ENCODE measurements at regions not wholly inside any gene's neighbourhood (a gene's known extent, or its start where the extent isn't known, plus 50 kb on each side); places are given as distances from the start of the nearest gene placed in this dataset.
"Not testable (repeated sequence)": the region's sequence is repeated elsewhere in the genome, so short reads cannot be mapped to it uniquely, and the experiment has no call there.

DNA sequence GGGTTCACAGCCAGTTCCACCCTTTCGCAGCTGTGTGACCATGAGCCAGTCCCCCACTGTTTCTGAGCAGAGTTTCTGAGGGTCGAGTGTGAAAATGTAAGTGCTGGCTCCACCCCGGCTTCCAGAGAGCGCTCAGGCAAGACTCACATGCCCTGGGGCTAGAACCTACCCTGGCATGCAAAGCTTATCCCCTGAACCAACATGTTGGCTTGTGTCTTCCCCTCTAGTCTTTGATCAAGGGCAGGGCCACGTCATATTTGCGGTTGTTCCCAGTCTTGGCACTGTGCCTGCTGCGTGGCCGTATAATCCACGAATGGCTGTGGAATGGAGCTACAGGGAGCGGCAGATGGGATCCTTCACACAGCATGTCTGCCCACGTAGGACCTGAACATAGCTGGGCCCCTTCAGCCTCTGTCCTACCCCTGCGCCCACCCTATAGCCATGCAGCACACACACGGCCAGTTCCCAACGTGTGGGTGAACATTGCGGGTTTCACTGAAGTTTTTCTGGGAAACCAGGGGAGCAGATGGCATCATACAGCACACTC, 84.8 kb downstream of the MRM1 start:
- DNase-seq (ENCODE audit: low spot score in 2 of 2) (no peak), ATAC-seq (no peak)
- H3K9me3 Mint-ChIP-seq: no peaks in the 10 kb centered on the region
- H3K27ac Mint-ChIP-seq: no peak overlapping the region
- no peaks in the 10 kb centered on the region for H3K36me3 Mint-ChIP-seq

DNA sequence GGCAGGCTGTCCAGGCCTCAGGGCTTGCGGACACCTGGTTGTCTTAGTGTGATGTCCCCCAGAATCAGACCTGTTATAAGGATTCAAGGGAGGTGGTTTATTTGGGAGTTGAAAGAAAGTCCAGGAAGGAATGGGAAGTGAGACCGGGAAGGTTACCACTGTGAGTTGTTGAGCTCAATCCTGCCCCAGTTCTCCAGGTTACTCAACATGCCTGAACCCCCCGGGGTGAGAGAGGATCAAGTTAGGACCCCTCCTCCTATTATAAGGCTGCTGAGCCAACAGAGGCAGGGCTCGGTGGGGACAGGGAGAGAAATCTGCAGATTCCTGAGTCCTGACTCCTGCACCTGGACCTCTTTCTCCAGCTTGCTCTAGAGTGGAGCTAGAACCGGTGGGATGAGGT, 86.4 kb downstream of the MRM1 start:
- H3K27ac Mint-ChIP-seq: peak overlapping the region in 1 of 2 donors; percentile 44
- ATAC-seq (no peak), DNase-seq (ENCODE audit: low spot score in 2 of 2) (no peak)
- H3K9me3 Mint-ChIP-seq: no peaks in the 10 kb centered on the region
- no peaks in the 10 kb centered on the region for H3K36me3 Mint-ChIP-seq

DNA sequence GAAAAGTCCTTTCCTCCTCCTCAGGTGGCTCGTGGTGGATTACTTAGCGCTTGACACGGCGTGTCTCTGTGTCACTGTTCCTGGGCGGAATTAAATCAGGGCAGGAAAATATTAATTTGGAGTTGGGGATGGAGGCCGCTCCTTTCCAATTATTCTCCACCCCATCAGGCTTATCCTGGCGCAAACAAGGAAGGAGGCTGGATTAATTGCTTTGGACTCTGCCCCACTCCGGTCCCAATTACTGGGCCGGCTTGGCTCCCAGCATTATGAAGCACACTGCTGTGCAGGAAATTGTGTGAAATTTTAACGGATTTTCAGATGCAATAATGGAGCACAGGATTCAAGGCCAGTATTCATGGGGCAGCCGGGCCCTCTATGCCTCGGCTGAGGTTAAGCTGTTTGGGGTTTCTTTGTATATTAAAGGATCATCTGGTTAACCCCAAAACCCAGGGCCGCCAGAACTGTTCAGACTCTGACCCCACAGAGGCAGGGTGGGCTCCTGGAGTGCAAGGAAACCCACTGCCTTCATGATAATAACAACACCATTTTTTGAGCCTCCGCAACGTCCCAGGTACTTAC, 87.8 kb downstream of the MRM1 start:
- no peaks in the 10 kb centered on the region for H3K9me3 Mint-ChIP-seq
- no peaks in the 10 kb centered on the region for H3K36me3 Mint-ChIP-seq
- DNase-seq (ENCODE audit: low spot score in 2 of 2): no peak
- H3K27ac Mint-ChIP-seq: no peak overlapping the region
- no peak for ATAC-seq

DNA sequence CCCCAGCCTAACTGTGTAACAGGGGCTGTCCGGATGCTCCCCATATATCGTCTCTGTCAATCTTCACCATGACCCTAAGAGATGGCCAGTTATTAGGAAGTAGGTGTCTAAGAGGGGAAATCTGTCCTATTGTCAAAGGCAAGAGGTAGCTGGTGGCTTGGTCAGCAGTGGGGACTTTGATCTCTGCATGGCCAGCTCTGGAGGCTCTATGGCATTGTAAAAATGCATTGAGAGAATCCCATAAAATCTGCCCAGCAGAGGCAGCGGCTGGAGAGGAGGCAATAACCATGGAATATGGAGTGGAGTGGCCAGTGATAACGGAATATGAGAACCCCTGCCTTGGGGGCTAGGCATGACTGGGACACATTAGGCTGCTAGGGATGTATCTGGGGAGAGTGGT, 88.8 kb downstream of the MRM1 start:
- peak overlapping the region in 1 of 2 donors; percentile 13 for H3K27ac Mint-ChIP-seq
- no peaks in the 10 kb centered on the region for H3K9me3 Mint-ChIP-seq
- no peak for DNase-seq (ENCODE audit: low spot score in 2 of 2)
- no peaks in the 10 kb centered on the region for H3K36me3 Mint-ChIP-seq
- ATAC-seq: no peak

DNA sequence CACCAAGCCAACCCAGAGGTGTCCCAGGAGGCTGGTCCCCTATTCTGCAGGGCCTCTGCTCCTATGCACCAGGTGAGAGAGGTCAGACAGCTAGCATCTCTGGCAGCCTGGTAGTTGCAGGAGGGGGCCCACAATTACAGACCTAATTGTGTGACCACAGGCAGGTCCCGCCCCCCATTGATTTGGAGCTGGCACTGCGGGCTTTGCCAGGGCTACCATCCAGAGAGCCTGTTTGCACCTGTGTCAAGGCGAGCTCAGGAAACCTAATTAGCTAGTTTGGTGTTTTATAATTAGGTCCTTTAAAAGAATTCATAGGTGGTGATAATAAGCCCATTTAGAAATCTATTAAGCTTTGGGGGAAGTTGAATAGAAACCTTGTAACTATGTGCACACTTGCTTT, 90.2 kb downstream of the MRM1 start:
- ATAC-seq (no peak), DNase-seq (ENCODE audit: low spot score in 2 of 2) (no peak)
- Mint-ChIP-seq H3K36me3 (no peaks in the 10 kb centered on the region), H3K27ac (no peak overlapping the region), H3K9me3 (no peaks in the 10 kb centered on the region)

DNA sequence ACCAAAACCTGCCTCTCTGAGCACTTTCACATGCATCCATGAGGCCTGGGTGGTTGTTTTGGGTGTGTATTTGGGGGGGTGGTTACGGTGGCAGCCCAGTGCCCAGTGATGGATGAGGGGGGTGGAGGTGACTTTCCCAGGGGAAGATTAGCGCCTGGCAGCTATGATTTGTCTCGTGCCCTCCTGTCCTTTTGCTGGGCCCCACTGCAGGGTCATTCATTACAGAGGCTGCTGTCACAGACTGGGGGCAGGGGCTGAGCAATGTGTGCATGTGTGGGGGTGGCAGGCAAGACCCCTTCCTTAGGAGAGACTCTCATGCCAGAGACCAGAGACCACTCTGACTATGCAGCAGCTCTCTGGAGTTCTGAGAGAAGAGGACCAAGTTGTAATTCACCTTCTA, 93.7 kb downstream of the MRM1 start:
- no peaks in the 10 kb centered on the region for H3K9me3 Mint-ChIP-seq
- no peak for DNase-seq (ENCODE audit: low spot score in 2 of 2)
- H3K36me3 Mint-ChIP-seq: no peaks in the 10 kb centered on the region
- ATAC-seq: no peak
- no peak overlapping the region for H3K27ac Mint-ChIP-seq

DNA sequence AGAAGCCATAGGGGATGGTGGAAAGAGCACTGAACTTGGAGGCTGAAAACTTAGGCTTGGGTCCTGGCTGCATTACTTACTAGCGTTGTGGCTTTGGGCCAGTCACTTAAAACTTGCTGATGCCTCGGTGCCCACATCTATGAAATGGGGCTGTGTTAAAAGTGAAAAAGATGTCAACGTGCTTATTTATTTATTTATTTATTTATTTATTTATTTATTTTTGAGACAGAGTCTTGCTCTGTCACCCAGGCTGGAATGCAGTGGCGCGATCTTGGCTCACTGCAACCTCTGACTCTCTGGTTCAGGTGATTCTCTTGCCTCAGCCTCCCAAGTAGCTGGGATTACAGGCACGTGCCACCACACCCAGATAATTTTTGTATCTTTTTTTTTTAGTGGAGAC, 94.3 kb downstream of the MRM1 start:
- not testable (repeated sequence) for ATAC-seq; H3K9me3 Mint-ChIP-seq; H3K27ac Mint-ChIP-seq; H3K36me3 Mint-ChIP-seq; DNase-seq (ENCODE audit: low spot score in 2 of 2)

DNA sequence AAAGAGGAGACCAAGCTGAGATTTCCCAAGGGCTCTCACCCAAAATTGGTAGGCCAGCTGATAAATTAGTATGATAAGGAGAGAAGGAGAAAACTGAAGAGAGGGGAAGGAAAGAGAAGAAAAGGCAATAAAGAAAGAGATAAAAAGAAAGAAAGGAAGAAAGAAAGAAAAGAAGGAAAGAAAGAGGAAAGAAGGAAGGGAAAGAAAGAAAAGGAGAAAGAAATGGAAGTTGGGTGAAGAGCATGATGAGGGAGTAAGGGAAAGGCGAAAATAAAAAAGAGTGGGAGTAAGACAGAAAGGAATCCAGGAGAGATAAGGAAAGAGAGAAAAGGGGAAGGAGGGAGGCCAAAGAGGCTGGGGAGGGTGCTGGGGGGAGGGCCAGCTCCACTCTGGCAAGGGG, 95.4 kb downstream of the MRM1 start:
- DNase-seq (ENCODE audit: low spot score in 2 of 2) (no peak), ATAC-seq (no peak)
- Mint-ChIP-seq H3K27ac (no peak overlapping the region), H3K36me3 (no peaks in the 10 kb centered on the region), H3K9me3 (no peaks in the 10 kb centered on the region)

DNA sequence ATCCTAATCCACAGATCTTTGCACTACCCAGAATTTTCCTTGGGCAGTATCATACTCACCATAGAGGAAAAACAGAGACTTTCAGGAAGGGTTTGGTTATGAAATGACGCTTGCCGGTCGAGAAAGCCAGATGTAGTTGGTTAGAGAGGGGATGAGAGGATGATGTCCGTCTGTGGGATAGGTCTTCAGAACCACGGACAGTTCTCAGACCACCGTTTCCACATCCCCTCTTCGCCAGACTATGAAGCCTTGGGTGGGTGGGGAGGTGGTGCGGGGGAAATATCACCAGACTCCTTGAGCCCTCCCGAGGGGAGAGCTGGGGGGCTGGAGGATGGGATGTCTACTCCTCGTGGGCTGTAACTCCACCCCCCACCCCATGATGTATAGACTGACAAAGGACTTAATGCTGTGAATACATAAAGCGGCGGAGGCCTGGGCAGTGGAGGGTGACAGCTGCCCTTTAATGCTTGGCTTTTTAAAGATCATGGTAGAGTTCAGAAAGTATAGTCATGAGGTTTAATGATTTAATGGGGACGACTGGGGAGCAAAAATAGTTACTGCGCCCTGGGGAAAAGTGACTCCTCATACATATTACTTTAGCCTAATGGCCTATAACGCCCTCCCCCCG, 96.6 kb downstream of the MRM1 start:
- no peaks in the 10 kb centered on the region for H3K9me3 Mint-ChIP-seq
- H3K27ac Mint-ChIP-seq: no peak overlapping the region
- ATAC-seq: no peak
- peaks cover 0 to under 1% of the 10 kb centered on the region in 2 donors for H3K36me3 Mint-ChIP-seq
- no peak for DNase-seq (ENCODE audit: low spot score in 2 of 2)

DNA sequence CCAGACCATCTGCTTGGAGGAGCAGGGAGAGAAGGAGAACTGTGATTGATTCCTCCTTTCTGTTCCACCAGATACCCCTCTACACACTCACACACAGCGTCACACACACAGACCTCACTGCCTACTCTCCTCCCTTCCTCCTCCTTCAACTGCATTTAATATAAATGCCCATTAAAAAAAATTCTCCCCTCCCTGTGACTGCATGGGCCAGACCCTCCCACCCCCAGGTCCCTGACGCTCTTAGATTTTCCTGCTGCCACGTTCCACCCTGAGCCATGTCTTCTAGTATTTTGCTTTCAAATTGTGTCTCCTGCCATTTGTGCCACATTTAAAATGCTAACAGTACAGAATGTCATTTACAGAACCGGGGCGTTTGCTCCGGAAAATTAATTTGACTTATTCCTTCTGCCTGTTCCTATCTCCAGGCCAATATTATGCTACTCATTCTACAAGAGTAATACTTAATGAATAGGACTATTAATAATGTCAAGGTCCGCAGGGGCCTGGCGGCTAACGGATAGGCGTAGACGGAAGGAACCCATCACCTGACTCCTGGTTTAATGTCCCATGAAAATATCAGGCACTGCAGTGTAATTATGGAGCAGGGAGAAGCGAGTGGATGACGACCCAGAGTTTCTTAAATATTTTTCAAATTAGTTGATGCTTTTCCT, 100.2 kb downstream of the MRM1 start:
- no peak for ATAC-seq
- no peak for DNase-seq (ENCODE audit: low spot score in 2 of 2)
- Mint-ChIP-seq H3K36me3 (peaks cover 0 to 5% of the 10 kb centered on the region in 2 donors), H3K27ac (no peak overlapping the region), H3K9me3 (no peaks in the 10 kb centered on the region)

DNA sequence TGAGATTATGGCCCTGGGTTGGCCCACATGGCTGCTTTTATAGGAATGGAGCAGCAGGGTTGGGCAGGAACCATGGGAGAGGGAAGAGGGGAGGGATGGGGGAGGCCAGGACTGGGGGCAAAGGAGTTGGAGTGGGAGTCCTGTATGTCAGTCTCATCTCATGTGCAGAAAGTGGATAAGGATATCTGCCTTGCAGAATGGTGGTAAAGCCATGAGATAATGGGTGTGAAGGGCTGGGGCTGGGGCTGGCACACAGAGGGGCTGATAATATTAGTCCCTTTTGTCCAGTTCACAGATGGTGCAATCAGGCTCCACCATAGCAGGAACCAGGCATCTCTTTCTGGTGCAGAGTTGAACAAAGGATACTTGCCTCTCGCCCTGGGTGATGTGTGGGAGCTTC, 101.3 kb downstream of the MRM1 start:
- DNase-seq (ENCODE audit: low spot score in 2 of 2): no peak
- no peaks in the 10 kb centered on the region for H3K9me3 Mint-ChIP-seq
- peaks cover 0 to 5% of the 10 kb centered on the region in 2 donors for H3K36me3 Mint-ChIP-seq
- ATAC-seq: no peak
- H3K27ac Mint-ChIP-seq: no peak overlapping the region

DNA sequence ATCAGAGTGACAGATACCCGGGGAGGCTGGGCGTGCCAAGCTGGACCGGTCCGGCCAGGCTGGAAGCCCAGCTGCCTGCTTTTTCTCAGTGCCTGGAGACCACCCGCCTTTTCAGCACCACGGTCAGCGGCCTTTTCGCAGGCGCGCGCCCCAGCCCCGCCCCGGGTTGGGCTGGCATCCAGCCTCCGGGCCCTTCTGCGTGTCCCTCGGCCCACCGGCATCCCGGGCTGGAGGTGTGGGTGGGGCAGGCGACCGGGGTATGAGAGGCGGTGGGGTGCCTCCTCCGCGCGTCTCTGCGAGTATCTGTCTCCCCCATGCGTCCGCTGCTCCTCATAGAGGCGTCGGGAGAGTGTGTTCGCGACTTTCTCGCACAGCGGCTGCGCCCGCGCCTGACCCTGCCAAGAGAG, 102.5 kb downstream of the MRM1 start:
- ATAC-seq (peak; percentile 46 to 71), DNase-seq (ENCODE audit: low spot score in 2 of 2) (peak in 1 of 2 donors; percentile 69)
- Mint-ChIP-seq H3K9me3 (no peaks in the 10 kb centered on the region), H3K27ac (no peak overlapping the region), H3K36me3 (peaks cover 0 to 5% of the 10 kb centered on the region in 2 donors)

DNA sequence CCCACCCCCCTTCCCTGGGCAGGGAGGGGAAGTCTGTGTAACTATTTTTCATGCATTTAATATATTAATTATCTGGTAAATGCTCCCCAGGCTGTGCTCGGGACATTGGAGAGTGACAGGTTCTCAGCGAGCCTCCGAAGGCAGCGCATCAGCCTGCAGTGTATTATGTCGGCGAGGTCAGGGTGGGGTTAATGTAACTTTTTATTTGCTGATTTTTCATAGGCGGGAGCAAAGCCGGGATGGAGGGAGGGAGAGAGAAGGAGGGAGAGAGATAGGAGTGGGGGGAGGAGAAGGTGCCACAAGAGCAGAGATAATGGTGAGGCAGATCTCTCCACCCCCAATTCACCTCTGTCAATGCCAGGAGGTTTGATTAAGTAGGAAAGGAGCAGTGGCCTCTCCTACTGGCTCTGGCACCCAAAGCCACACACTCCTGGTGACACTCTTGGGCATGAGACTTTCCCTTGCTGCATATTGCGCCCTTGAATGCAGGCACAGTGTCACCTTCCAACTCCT, 104.0 kb downstream of the MRM1 start:
- H3K36me3 Mint-ChIP-seq: peaks cover 0 to 5% of the 10 kb centered on the region in 2 donors
- no peaks in the 10 kb centered on the region for H3K9me3 Mint-ChIP-seq
- DNase-seq (ENCODE audit: low spot score in 2 of 2) (no peak), ATAC-seq (no peak)
- no peak overlapping the region for H3K27ac Mint-ChIP-seq

DNA sequence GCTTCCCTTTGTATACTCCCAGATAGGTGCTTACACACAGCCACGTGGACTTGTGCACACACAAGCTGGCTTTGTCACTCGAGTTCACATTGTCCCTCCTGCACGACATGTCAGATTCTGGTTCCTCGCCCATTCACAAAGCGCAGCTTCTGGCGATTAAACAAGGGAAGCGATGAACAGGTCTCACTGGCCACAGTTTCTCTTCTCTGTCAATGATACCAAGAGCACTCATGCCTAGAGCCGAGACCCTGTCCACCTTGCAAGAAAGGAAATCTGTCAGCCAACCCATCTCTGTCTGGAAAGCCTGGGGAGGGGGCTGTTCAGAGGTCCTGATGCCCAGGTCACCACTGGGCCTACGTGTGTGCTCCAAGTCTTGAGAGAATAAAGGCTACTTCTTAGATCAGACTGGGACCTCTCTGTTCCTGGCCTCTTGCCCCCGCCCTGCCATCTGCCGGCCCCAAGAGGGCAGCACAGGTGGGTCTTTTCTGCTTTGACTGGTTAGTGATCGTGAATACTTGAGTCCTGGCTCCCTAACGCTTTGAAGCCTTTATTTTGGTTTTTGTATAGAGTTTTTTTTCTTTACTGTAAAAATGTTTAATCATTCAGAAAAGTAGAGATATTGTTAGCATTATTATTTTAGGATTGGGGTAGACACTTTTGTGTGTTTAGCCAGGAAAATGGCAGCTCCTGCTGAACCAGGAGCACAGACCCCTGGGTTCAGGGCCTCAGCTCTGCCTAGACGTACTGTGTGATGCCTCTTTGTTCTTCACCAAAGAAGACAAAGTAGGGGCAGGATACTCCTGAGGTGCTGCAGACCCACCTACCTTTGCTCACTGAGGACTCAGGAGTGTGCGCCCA, 104.7 kb downstream of the MRM1 start:
- Mint-ChIP-seq H3K27ac (no peak overlapping the region), H3K36me3 (peaks cover 0 to 5% of the 10 kb centered on the region in 2 donors), H3K9me3 (no peaks in the 10 kb centered on the region)
- ATAC-seq (peak; percentile 76 to 79), DNase-seq (ENCODE audit: low spot score in 2 of 2) (peak in 1 of 2 donors; percentile 56)

DNA sequence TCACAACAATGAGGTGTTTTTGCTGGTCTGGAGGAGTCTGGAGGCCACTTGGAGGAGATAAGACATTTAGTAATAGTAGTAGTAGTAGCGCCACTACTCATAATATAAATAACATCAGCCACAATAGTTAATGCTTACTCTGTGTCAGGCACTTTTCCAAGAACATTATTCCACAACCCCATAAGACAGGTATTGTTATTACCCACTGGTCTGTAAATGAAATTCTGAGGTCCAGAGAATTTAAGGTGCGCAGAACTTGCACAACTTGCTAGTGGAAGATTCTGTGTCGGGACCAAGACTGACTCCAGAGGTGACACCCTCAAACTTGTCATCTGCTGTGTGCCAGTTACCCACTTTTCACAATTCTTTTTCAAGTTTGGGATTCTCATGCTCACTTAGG, 106.5 kb downstream of the MRM1 start:
- Mint-ChIP-seq H3K9me3 (no peaks in the 10 kb centered on the region), H3K36me3 (peaks cover 0 to 5% of the 10 kb centered on the region in 2 donors), H3K27ac (no peak overlapping the region)
- DNase-seq (ENCODE audit: low spot score in 2 of 2): no peak
- no peak for ATAC-seq

DNA sequence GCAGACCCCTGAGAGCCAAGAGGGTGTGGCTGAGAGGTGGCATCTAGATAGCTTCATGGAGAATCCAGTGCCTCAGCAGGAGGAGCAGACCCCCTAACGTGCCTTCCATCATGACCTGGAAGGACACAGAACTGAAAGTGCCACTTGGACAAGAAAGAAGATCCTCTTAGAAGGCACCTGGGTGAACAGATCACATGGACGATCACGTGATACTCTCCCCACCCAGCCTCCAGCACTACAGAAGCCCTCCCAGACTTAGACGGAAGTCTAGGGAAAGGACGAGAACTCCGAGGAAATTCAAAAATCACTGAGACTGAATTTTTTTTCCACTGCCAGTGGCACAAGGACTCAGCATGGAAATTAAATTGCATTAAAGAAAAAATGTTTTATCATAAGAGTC, 113.4 kb downstream of the MRM1 start:
- Mint-ChIP-seq H3K36me3 (no peaks in the 10 kb centered on the region), H3K9me3 (peaks cover 0 to 4% of the 10 kb centered on the region in 2 donors), H3K27ac (no peak overlapping the region)
- ATAC-seq (no peak), DNase-seq (ENCODE audit: low spot score in 2 of 2) (no peak)

DNA sequence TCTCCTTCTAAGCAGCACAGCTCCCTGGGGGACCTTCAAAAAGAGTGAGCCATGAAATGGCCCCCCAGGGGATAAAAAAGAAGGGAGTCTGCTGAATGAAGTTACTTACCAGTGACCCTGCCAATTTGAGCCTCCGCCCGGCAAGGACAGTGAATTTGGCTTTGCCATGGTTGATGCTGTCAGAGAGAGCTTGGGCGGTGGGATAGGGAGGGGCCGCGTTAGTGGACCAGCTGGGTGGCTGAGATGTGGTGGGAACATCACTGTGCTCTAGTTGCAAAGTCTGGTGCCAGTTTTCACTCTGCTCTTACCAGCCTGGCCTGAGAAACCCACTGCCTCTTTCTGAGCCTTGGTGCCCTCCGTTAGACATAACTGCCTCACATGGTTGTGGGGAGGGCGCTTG, 114.6 kb downstream of the MRM1 start:
- Mint-ChIP-seq H3K36me3 (no peaks in the 10 kb centered on the region), H3K27ac (no peak overlapping the region), H3K9me3 (peaks cover 0 to 4% of the 10 kb centered on the region in 2 donors)
- DNase-seq (ENCODE audit: low spot score in 2 of 2) (no peak), ATAC-seq (no peak)
